Liver (tissue), 8 donors: ENCODE measurements at regions not wholly inside any gene's neighbourhood (a gene's known extent, or its start where the extent isn't known, plus 50 kb on each side); places are given as distances from the start of the nearest gene placed in this dataset.

ENCODE experiments used
- DNase-seq: peaks from one replicate; pipeline ENCODE4 v3.0.0-alpha.2; 2017; ENCODE audit warnings: low spot score
- H3K27ac ChIP-seq, 2 donors: one replicate each; pipeline ENCODE4 v1.7.0; 2013; ENCODE audit warnings: inconsistent platforms in 2 of 2, low read length in 2 of 2, control low read depth in 1 of 2, low read depth in 1 of 2, mild to moderate bottlenecking in 1 of 2
- H3K27me3 ChIP-seq, 4 donors: one replicate each; pipeline versions ENCODE4 v1.6.1 to v1.7.0; 2013; ENCODE audit warnings: low read length in 3 of 4, inconsistent platforms in 1 of 4, mild to moderate bottlenecking in 1 of 4, moderate library complexity in 1 of 4; ENCODE audit not compliant: control insufficient read depth in 4 of 4, insufficient read depth in 4 of 4
- H3K36me3 ChIP-seq, 4 donors: one replicate each; pipeline versions ENCODE4 v1.6.1 to v1.7.0; 2013; ENCODE audit warnings: low read length in 3 of 4, mild to moderate bottlenecking in 3 of 4, low read depth in 1 of 4, moderate library complexity in 1 of 4; ENCODE audit not compliant: control insufficient read depth in 4 of 4, insufficient read depth in 3 of 4
- H3K4me1 ChIP-seq, 4 donors: one replicate each; pipeline versions ENCODE4 v1.6.1 to v1.7.0; 2013; ENCODE audit warnings: low read length in 3 of 4, mild to moderate bottlenecking in 3 of 4, moderate library complexity in 1 of 4; ENCODE audit not compliant: control insufficient read depth in 4 of 4, insufficient read depth in 4 of 4
- H3K4me3 ChIP-seq, 3 donors: one replicate each; pipeline versions ENCODE4 v1.6.1 to v1.7.0; 2013; ENCODE audit warnings: low read length in 3 of 3, control low read depth in 1 of 3, low read depth in 1 of 3, mild to moderate bottlenecking in 1 of 3
- H3K9ac ChIP-seq, 2 donors: one replicate each; pipeline ENCODE4 v1.7.0; 2013; ENCODE audit warnings: low read length in 2 of 2, mild to moderate bottlenecking in 2 of 2, moderate library complexity in 2 of 2, control low read depth in 1 of 2, low read depth in 1 of 2
- H3K9me3 ChIP-seq, 4 donors: one replicate each; pipeline versions ENCODE4 v1.6.1 to v1.7.0; 2013; ENCODE audit warnings: low read length in 3 of 4; ENCODE audit not compliant: control insufficient read depth in 4 of 4
- EGR1 ChIP-seq, 2 donors: IDR thresholded peaks; 2 replicates each; pipeline ENCODE4 v1.6.1; 2016 to 2018; ENCODE audit warnings: antibody characterized with exemption in 2 of 2, low read depth in 2 of 2
- FOXA1 ChIP-seq: IDR thresholded peaks from 2 replicates; pipeline ENCODE4 v1.6.1; 2016; ENCODE audit warnings: antibody characterized with exemption
- GABPA ChIP-seq, 2 donors: IDR thresholded peaks in 1 of 2; conservative IDR thresholded peaks in 1 of 2; 2 replicates each; pipeline ENCODE4 v1.6.1; 2016; ENCODE audit warnings: antibody characterized with exemption in 2 of 2, mild to moderate bottlenecking in 1 of 2, moderate library complexity in 1 of 2
- HNF4A ChIP-seq, 2 donors: conservative IDR thresholded peaks; 2 replicates each; pipeline ENCODE4 v1.6.1; 2016; ENCODE audit warnings: antibody characterized with exemption in 2 of 2, mild to moderate bottlenecking in 2 of 2
- HNF4G ChIP-seq: IDR thresholded peaks from 2 replicates; pipeline ENCODE4 v1.6.1; 2016; ENCODE audit warnings: antibody characterized with exemption
- JUND ChIP-seq, 2 donors: IDR thresholded peaks; 2 replicates each; pipeline ENCODE4 v1.6.1; 2016; ENCODE audit warnings: antibody characterized with exemption in 2 of 2
- NR2F2 ChIP-seq: IDR thresholded peaks from 2 replicates; pipeline ENCODE4 v1.6.1; 2016; ENCODE audit warnings: antibody characterized with exemption
- RAD21 ChIP-seq, 2 donors: IDR thresholded peaks; 2 replicates each; pipeline ENCODE4 v1.6.1; 2016; ENCODE audit warnings: antibody characterized with exemption in 2 of 2, mild to moderate bottlenecking in 2 of 2
- RXRA ChIP-seq, 2 donors: IDR thresholded peaks; 2 replicates each; pipeline ENCODE4 v1.6.1; 2017 to 2018; ENCODE audit warnings: antibody characterized with exemption in 2 of 2, mild to moderate bottlenecking in 1 of 2
- SP1 ChIP-seq: IDR thresholded peaks from 2 replicates; pipeline ENCODE4 v1.6.1; 2018; ENCODE audit warnings: antibody characterized with exemption, mild to moderate bottlenecking
- TAF1 ChIP-seq: conservative IDR thresholded peaks from 2 replicates; pipeline ENCODE4 v1.6.1; 2016; ENCODE audit warnings: antibody characterized with exemption, mild to moderate bottlenecking
- YY1 ChIP-seq: IDR thresholded peaks from 2 replicates; pipeline ENCODE4 v1.6.1; 2016; ENCODE audit warnings: antibody characterized with exemption, mild to moderate bottlenecking
- WGBS: extraction: QIAGEN DNeasy Blood & Tissue Kit; methylation state at CpG from one replicate; pipeline ENCODE4 v1.1.7; 2013; 5-methylcytosine and 5-hydroxymethylcytosine counted together
- TF ChIP-seq, protein P1 (sequence below): IDR thresholded peaks from 2 replicates; pipeline ENCODE4 v1.6.1; 2016; ENCODE audit warnings: antibody characterized with exemption, mild to moderate bottlenecking
- TF ChIP-seq, protein P2 (sequence below): IDR thresholded peaks from 2 replicates; pipeline ENCODE4 v1.6.1; 2016; ENCODE audit warnings: antibody characterized with exemption
- TF ChIP-seq, protein P3 (sequence below): fragments of 150-350 bp; IDR thresholded peaks from 2 replicates; pipeline ENCODE4 v1.5.1; 2017; ENCODE audit warnings: improper control_type of control experiment, low read depth, low read length; ENCODE audit not compliant: missing input control
- TF ChIP-seq, protein P4 (sequence below): IDR thresholded peaks from 2 replicates; pipeline ENCODE4 v1.6.1; 2016; ENCODE audit warnings: antibody characterized with exemption
- donor health status: healthy.
- donor health status: healthy.
- donor health status: healthy.
- donor health status: healthy.
- donor health status: healthy.

DNA sequence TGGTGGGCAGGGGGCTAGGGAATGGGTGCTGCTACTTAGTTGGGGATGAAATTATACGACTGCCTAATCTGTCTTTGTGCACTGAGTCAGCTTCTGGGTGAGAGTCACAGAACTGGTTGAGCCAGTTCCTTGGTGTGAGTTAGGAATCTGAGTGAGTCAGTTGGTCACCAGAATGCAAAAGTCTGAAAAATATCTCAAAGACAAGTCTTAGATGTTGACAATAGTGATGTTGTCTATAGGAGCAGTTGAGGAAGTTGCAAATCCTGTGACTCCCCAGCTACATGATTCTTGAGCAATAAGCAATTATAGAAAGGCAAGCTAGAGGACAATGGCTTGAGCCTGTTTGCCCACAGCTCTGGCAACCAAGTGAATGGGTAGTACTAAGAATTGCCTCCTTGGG, 399.2 kb downstream of the CNTNAP4 start:
- no peak for DNase-seq
- Histone ChIP-seq H3K9ac (no peak overlapping the region), H3K27ac (no peak overlapping the region), H3K4me3 (no peak overlapping the region), H3K27me3 (no peaks in the 10 kb centered on the region), H3K4me1 (no peaks in the 10 kb centered on the region), H3K9me3 (no peaks in the 10 kb centered on the region), H3K36me3 (no peaks in the 10 kb centered on the region)
- 49% methylated on average over 1 of the region's 1 CpG for WGBS
- TF ChIP-seq HNF4G: no peak
- no peak for TF ChIP-seq YY1
- no peak for TF ChIP-seq GABPA (IDR thresholded peaks at IDR 0.05 in 1 of 2, conservative IDR thresholded peaks at IDR 0.05 in 1 of 2)
- no peak for TF ChIP-seq RXRA (IDR thresholded peaks at IDR 0.05)
- no peak for TF ChIP-seq HNF4A (conservative IDR thresholded peaks at IDR 0.05)
- no peak for TF ChIP-seq FOXA1
- no peak for TF ChIP-seq RAD21 (IDR thresholded peaks at IDR 0.05)
- TF ChIP-seq, protein P1, sequence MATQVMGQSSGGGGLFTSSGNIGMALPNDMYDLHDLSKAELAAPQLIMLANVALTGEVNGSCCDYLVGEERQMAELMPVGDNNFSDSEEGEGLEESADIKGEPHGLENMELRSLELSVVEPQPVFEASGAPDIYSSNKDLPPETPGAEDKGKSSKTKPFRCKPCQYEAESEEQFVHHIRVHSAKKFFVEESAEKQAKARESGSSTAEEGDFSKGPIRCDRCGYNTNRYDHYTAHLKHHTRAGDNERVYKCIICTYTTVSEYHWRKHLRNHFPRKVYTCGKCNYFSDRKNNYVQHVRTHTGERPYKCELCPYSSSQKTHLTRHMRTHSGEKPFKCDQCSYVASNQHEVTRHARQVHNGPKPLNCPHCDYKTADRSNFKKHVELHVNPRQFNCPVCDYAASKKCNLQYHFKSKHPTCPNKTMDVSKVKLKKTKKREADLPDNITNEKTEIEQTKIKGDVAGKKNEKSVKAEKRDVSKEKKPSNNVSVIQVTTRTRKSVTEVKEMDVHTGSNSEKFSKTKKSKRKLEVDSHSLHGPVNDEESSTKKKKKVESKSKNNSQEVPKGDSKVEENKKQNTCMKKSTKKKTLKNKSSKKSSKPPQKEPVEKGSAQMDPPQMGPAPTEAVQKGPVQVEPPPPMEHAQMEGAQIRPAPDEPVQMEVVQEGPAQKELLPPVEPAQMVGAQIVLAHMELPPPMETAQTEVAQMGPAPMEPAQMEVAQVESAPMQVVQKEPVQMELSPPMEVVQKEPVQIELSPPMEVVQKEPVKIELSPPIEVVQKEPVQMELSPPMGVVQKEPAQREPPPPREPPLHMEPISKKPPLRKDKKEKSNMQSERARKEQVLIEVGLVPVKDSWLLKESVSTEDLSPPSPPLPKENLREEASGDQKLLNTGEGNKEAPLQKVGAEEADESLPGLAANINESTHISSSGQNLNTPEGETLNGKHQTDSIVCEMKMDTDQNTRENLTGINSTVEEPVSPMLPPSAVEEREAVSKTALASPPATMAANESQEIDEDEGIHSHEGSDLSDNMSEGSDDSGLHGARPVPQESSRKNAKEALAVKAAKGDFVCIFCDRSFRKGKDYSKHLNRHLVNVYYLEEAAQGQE: no peak
- no peak for TF ChIP-seq NR2F2
- no peak for TF ChIP-seq JUND (IDR thresholded peaks at IDR 0.05)

DNA sequence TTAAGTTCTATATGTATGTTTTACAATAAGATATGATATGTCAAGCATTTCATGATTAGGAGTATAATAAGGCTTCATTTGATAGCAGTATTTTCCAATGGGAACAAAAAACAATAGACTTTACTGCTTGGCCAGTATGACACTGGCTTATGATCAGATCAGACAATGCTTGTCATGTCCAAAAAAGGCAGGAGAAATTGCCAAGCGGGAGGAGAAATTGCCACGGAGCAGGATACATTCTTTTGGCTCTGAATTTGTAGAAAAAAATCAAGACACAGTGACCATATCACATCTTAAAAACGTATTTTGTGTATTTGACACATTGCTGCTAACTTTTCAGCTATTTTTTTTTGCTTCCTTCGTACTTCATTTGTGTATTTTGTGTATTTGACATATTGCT, 404.1 kb downstream of the CNTNAP4 start:
- no peaks in the 10 kb centered on the region for H3K27me3 ChIP-seq
- WGBS: 71% methylated on average over 4 of the region's 4 CpGs
- H3K36me3 ChIP-seq: no peaks in the 10 kb centered on the region
- no peak for TF ChIP-seq HNF4A (conservative IDR thresholded peaks at IDR 0.05)
- no peak for TF ChIP-seq RAD21 (IDR thresholded peaks at IDR 0.05)
- TF ChIP-seq SP1: no peak
- TF ChIP-seq, protein P2, sequence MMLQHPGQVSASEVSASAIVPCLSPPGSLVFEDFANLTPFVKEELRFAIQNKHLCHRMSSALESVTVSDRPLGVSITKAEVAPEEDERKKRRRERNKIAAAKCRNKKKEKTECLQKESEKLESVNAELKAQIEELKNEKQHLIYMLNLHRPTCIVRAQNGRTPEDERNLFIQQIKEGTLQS: no peak
- H3K9me3 ChIP-seq: no peaks in the 10 kb centered on the region
- H3K4me3 ChIP-seq: no peak overlapping the region
- no peak for DNase-seq
- H3K9ac ChIP-seq: no peak overlapping the region
- H3K27ac ChIP-seq: no peak overlapping the region
- no peaks in the 10 kb centered on the region for H3K4me1 ChIP-seq

DNA sequence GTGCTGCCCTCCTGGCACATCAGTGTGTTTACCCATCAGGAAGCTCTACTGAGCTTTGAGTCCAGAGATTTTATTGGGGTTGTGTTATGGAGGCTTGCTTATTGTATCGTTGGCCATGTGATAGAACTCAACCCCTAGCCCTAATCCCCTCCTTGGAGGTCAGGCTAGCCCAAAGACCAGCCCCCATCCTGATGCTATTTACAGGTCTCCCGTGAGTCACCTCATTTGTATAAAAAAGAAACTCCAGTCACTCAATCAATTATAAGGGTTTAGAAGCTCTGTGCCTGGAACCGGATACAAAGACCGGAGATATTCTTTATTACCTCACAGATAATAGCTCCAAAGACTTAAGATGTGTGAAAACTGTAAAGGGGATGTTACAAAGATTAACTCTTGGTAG, 405.9 kb downstream of the CNTNAP4 start:
- Histone ChIP-seq H3K9ac (no peak overlapping the region), H3K9me3 (no peaks in the 10 kb centered on the region), H3K36me3 (no peaks in the 10 kb centered on the region), H3K4me3 (no peak overlapping the region), H3K27me3 (no peaks in the 10 kb centered on the region), H3K27ac (no peak overlapping the region), H3K4me1 (no peaks in the 10 kb centered on the region)
- WGBS: 62% methylated on average over 4 of the region's 4 CpGs
- no peak for DNase-seq
- TF ChIP-seq, protein P3, sequence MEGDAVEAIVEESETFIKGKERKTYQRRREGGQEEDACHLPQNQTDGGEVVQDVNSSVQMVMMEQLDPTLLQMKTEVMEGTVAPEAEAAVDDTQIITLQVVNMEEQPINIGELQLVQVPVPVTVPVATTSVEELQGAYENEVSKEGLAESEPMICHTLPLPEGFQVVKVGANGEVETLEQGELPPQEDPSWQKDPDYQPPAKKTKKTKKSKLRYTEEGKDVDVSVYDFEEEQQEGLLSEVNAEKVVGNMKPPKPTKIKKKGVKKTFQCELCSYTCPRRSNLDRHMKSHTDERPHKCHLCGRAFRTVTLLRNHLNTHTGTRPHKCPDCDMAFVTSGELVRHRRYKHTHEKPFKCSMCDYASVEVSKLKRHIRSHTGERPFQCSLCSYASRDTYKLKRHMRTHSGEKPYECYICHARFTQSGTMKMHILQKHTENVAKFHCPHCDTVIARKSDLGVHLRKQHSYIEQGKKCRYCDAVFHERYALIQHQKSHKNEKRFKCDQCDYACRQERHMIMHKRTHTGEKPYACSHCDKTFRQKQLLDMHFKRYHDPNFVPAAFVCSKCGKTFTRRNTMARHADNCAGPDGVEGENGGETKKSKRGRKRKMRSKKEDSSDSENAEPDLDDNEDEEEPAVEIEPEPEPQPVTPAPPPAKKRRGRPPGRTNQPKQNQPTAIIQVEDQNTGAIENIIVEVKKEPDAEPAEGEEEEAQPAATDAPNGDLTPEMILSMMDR: no peak
- TF ChIP-seq NR2F2: no peak
- no peak for TF ChIP-seq HNF4A (conservative IDR thresholded peaks at IDR 0.05)
- no peak for TF ChIP-seq EGR1 (IDR thresholded peaks at IDR 0.05; ENCODE audit: low read depth in 2 of 2)
- TF ChIP-seq HNF4G: no peak
- TF ChIP-seq GABPA (IDR thresholded peaks at IDR 0.05 in 1 of 2, conservative IDR thresholded peaks at IDR 0.05 in 1 of 2): no peak
- TF ChIP-seq, protein P1: no peak
- TF ChIP-seq TAF1: no peak
- TF ChIP-seq, protein P4, sequence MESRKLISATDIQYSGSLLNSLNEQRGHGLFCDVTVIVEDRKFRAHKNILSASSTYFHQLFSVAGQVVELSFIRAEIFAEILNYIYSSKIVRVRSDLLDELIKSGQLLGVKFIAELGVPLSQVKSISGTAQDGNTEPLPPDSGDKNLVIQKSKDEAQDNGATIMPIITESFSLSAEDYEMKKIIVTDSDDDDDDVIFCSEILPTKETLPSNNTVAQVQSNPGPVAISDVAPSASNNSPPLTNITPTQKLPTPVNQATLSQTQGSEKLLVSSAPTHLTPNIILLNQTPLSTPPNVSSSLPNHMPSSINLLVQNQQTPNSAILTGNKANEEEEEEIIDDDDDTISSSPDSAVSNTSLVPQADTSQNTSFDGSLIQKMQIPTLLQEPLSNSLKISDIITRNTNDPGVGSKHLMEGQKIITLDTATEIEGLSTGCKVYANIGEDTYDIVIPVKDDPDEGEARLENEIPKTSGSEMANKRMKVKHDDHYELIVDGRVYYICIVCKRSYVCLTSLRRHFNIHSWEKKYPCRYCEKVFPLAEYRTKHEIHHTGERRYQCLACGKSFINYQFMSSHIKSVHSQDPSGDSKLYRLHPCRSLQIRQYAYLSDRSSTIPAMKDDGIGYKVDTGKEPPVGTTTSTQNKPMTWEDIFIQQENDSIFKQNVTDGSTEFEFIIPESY: no peak
- TF ChIP-seq JUND (IDR thresholded peaks at IDR 0.05): no peak
